Activated effector memory CD4-positive, alpha-beta T cell treated with Interleukin-2 at 50 U/mL for 16 hours (primary cell): ENCODE measurements at regions not wholly inside any gene's neighbourhood (a gene's known extent, or its start where the extent isn't known, plus 50 kb on each side); places are given as distances from the start of the nearest gene placed in this dataset.

Source experiments
- DNase-seq: peaks from one replicate; pipeline ENCODE4 v3.0.0-alpha.2; 2020

DNA sequence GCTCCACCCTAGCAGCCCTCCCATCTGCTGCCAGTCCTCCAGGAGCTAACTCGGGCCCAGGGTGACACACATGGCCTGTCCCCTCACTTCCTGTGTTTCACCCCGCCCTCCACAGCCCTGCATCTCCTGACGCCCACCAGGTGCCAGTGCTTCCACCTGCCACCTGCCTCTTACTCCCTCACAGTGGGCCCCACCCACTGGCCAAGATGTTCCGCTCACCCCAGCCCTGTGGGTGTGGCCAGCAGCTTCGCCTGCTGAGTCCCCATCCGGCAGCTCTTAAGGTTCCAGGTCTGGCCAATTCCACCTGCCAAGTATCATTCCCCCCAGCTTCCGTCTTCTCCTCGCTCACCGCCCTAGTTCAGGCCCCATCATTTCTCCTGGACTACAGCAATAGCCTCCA is 184.1 kb downstream of the MBOAT1 start:
- DNase-seq, result no peak

DNA sequence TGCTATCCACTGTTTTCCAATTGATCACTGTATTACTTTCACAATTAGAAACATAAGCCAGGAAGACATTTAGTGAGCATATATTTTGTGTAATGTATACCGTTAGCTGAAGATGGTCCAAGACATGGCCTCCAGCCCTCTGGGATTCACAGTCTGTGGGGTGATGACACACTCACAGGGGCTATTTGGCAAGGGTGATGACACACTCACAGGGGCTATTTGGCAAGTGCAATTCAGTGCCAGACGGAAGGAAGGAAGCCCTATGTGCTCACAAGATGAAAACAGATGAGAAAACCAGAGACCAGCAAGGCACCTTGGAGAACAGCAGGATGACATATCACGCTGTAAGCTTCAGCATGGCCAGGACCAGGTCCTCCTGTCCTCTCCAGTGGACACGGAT is 183.7 kb downstream of the MBOAT1 start:
- DNase-seq, result no peak

- DNase-seq, result no peak
Measured at GRCh38 chr6:20029979-20030378, 182.3 kb downstream of the MBOAT1 start.

DNA sequence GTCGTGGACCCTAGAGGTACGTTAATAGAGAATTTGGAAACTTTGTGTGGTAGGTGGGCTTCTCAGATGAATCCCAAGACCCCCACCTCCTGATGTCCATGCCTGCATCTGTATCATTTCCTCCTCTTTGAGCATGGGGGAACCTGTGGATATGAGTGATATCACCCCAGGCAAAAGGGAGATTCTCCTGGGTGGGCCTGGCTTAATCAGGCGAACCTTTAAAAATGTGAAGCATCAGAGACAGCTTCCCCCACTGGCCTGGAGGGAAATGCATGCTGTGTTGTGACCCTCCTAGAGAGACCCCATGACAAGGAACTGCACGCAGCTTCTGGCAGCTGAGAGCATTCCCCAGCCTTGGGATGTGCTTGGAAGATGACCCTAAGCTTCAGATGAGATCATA is 180.9 kb downstream of the MBOAT1 start:
- DNase-seq, result no peak

- no peak for DNase-seq
Measured at GRCh38 chr6:20033697-20034407, 178.4 kb downstream of the MBOAT1 start.

DNA sequence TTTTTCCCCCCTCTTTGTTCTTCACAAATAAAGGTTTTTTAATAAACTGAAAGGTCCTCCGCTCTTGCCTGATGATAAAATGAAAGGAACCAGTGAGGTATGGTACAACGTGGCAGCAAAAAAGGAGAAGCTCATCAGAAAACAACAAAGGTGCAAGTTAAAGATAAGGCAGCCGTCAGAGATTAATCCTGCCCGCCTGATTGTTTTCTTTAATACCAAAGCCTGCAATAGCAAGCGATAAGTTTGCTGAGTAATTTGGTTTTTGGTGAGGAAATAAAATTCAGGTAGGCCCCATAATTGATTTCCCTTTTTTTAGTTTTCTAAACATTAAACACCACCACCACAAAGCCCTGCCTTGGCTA is 177.9 kb downstream of the MBOAT1 start:
- DNase-seq, result no peak

DNA sequence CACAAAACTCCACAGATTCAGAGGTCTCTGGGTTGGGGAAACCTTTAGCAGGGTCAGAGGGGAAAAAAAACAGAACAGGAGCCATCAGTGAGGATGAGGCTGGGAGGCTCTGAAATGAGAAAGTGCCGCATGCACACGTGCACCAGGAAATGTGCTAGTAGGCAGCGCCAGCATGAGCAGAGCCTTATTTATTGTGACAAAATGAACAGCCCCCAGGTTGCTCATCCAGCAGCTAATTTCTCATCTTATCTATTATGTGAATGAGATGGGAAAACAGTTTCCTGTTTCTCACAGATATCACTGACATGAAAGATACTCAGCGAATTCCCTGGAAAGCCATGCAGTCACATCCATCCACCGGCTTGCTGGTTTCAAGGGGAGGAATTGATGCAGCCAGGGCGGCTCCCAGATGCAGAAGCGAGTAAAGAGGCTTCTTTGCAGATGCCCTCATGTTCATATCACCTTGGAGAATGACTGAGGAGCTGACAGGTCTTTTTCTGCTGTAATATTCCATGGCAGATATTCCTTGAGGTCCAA is 176.1 kb downstream of the MBOAT1 start:
- no peak for DNase-seq

DNA sequence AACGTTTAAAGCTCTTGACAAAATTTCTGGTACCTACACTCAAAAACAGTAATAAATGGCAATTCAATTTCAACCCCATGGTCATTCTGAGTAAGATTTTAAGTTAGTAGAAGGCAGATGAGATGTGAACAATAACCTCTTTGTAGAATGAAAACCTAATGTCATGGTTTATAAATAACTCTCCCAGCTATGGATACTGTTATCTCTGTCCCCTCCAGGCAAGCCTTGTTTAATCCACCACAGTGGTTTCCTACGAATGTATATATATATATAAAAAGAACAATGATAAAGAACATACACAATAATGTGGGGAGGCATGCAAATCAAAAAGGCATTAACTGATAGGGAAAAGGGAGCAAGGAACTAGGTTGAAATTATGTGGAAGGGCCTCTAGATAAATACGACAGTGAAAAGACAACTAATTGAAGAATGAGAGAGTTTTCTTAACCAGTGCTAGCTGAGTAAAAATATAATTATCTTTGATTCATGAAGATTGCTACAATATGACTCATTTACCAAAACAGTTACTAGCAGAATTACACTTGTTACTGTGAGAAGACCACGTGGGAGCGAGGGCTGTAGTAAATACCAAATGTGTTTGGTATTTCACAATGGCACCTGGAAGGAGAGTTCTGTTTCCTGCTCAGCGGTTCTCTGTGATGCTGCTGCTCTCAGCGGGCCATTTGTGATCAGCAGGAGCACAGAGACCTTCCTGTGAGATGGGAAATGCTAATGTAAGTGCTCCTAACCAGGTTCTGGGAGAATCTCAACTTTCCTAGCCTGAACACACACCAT is 173.7 kb downstream of the MBOAT1 start:
- no peak for DNase-seq

GRCh38 chr6:20044883-20045282 is 167.4 kb downstream of the MBOAT1 start:
- no peak for DNase-seq
